ENCODE measurements at regions not wholly inside any gene's neighbourhood (a gene's known extent, or its start where the extent isn't known, plus 50 kb on each side); places are given as distances from the start of the nearest gene placed in this dataset.

DNA sequence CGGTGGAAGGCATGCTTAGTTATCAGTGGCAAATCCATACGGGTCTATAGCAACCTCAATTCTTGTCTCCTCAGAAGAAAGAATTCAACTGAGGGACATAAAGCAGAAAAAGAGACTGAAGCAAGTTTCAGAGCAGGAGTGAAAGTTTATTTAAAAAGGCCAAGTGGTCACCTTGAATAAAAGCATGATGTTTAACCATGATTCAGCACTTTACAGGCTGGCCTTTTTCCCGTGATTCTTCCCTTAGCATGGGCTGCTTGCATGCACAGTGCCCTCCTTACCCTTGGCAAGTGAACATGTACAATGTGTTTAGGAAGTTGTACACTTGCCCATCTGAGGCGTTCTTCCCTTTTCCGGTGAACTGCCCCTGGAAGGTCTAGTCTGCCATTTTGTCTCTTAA, 225.3 kb downstream of the ATP23 start:
- no peak for DNase-seq
- no peaks in the 10 kb centered on the region for H3K9me3 ChIP-seq
- H3K36me3 ChIP-seq, result no peaks in the 10 kb centered on the region
- TF ChIP-seq, protein P1, sequence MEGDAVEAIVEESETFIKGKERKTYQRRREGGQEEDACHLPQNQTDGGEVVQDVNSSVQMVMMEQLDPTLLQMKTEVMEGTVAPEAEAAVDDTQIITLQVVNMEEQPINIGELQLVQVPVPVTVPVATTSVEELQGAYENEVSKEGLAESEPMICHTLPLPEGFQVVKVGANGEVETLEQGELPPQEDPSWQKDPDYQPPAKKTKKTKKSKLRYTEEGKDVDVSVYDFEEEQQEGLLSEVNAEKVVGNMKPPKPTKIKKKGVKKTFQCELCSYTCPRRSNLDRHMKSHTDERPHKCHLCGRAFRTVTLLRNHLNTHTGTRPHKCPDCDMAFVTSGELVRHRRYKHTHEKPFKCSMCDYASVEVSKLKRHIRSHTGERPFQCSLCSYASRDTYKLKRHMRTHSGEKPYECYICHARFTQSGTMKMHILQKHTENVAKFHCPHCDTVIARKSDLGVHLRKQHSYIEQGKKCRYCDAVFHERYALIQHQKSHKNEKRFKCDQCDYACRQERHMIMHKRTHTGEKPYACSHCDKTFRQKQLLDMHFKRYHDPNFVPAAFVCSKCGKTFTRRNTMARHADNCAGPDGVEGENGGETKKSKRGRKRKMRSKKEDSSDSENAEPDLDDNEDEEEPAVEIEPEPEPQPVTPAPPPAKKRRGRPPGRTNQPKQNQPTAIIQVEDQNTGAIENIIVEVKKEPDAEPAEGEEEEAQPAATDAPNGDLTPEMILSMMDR (IDR thresholded peaks at IDR 0.05; ENCODE audit: low read depth, low read length), result no peak
- H3K27me3 ChIP-seq, result peaks cover 22% of the 10 kb centered on the region
- H3K4me3 ChIP-seq (ENCODE audit: low read depth, low read length), result no peak overlapping the region
- peaks cover 5% of the 10 kb centered on the region; the same call in 1 of the 2 replicates for H3K4me1 ChIP-seq

DNA sequence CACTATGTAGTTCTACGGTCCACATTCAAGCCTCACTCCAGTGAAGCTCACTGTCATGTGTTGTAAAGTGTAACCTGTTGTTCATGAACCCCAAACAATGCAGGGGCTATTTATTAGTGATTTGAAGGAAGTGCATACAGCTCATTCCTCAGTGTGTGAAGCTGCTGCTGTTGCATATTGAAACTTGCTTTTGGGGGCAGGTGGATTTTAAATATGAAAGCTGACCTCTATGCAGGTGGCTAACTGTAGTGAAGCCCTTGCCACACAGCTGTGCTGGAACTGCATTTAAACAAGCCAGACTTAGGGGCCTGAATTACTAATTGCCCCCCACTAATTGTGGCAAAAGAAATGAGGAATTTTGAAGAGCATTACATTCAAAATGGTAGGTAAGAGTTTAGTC, 226.3 kb downstream of the ATP23 start:
- peaks cover 5% of the 10 kb centered on the region; the same call in 1 of the 2 replicates for H3K4me1 ChIP-seq
- no peak for DNase-seq
- TF ChIP-seq, protein P1 (IDR thresholded peaks at IDR 0.05; ENCODE audit: low read depth, low read length), result no peak

DNA sequence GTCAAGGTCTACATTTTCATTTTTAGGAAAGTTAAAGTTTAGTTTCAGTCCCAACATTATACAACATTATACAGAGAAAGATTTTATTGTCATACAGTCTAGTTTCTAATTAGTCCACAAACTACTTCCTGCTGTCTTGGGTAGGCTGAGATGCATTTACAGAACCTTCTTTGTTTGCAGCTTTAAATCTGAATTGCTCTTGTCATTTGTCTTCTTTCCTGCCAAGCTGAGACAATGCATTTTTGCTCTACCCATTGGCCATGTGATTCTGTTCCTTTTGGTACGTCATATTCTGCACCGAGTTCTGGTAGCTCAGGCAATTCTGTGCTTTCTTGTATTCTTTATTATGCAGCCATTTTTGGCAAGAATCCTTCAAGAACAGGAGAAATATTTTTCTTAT, 228.5 kb downstream of the ATP23 start:
- no peak for DNase-seq
- Histone ChIP-seq H3K36me3 (no peaks in the 10 kb centered on the region), H3K9me3 (no peaks in the 10 kb centered on the region), H3K27me3 (no peaks in the 10 kb centered on the region), H3K4me3 (ENCODE audit: low read depth, low read length) (no peak overlapping the region), H3K4me1 (peaks cover 5% of the 10 kb centered on the region; the same call in 1 of the 2 replicates)
- TF ChIP-seq, protein P1 (IDR thresholded peaks at IDR 0.05; ENCODE audit: low read depth, low read length), result no peak

More for the DNA sequence above, 226.3 kb downstream of the ATP23 start:
- H3K4me3 ChIP-seq (ENCODE audit: low read depth, low read length), result no peak overlapping the region
- H3K36me3 ChIP-seq, result no peaks in the 10 kb centered on the region
- H3K27me3 ChIP-seq, result peaks cover 14% of the 10 kb centered on the region
- no peaks in the 10 kb centered on the region for H3K9me3 ChIP-seq

DNA sequence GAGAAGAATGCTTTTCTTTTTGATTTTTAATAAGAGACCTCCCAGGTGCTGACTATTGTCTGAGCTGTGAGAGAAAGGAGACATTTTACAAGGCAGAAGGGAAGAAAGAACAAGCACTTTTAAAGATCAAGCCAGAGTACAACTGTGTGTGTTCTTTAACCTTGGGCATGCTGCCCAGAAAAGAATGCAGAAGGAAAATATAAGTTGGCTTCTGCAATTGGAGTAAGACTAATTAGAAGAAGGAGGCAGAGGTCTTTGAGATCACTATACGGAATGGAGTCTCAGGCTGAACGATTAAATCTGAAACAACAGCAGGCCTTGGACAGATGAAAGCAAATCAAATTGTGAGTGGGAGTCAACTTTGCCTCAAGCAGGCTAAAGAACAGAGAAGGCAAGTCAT, 230.5 kb downstream of the ATP23 start:
- Histone ChIP-seq H3K9me3 (no peaks in the 10 kb centered on the region), H3K36me3 (no peaks in the 10 kb centered on the region), H3K4me1 (peaks cover 5% of the 10 kb centered on the region; the same call in 1 of the 2 replicates), H3K27me3 (peaks cover 5% of the 10 kb centered on the region; the same call in 1 of the 2 replicates), H3K4me3 (ENCODE audit: low read depth, low read length) (no peak overlapping the region)
- no peak for DNase-seq
- TF ChIP-seq, protein P1 (IDR thresholded peaks at IDR 0.05; ENCODE audit: low read depth, low read length), result no peak

DNA sequence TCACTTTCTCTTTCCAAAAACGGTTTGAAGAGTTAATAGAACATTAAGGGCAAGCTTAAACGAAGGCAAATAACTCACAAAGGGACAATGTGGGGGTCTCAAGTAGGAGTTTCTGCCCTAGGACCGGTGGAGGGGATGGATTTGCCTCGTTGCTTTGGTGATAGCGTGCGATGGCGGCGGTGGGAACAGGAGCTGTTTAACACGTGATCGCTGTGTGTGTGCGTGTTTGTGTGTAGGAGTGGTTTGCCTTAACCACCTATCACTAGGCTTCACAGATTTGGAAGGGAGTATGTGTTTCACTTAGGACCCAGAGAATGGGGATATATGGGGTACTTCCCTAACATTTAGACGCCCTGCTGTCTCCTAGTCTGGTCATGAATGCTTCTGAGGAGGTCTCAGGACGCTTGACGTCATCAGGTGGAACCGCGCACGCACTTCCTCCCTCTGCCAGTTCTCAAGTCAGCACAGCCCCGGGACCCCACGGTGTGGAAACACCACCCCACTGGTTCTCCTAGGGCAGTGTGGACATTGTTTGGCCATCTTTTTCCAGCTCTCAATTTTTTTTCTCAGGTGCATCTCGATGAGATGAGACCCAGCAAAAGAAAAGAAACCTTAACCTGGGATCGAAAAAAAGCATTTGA, 231.2 kb downstream of the ATP23 start:
- no peak for DNase-seq
- TF ChIP-seq, protein P1 (IDR thresholded peaks at IDR 0.05; ENCODE audit: low read depth, low read length), result no peak

DNA sequence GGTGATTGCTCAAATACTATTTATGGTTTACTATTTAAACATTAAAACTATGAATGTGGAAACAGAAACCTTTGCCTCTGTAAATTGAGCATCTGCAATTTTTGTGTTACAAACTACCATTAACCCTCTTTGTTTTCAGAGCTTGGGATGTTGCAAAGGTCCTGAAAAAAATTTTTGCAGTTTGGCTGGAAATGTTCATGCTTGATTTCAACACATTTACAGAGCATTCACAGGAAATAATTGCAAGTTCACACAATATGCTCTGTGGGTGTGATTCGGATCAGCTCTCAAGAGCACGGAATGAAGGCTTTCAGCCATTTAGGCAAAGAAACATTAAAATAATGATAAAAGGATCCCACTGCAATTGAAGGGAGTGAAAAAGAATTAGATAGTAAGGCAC, 232.9 kb downstream of the ATP23 start:
- DNase-seq, result no peak
- Histone ChIP-seq H3K27me3 (peaks cover 5% of the 10 kb centered on the region; the same call in 1 of the 2 replicates), H3K4me3 (ENCODE audit: low read depth, low read length) (no peak overlapping the region), H3K9me3 (no peaks in the 10 kb centered on the region), H3K4me1 (peaks cover 5% of the 10 kb centered on the region; the same call in 1 of the 2 replicates), H3K36me3 (no peaks in the 10 kb centered on the region)
- TF ChIP-seq, protein P1 (IDR thresholded peaks at IDR 0.05; ENCODE audit: low read depth, low read length), result no peak

More for the DNA sequence above, 231.2 kb downstream of the ATP23 start:
- peaks cover 5% of the 10 kb centered on the region; the same call in 1 of the 2 replicates for H3K4me1 ChIP-seq
- H3K9me3 ChIP-seq, result no peaks in the 10 kb centered on the region
- no peaks in the 10 kb centered on the region for H3K36me3 ChIP-seq
- H3K4me3 ChIP-seq (ENCODE audit: low read depth, low read length), result no peak overlapping the region
- H3K27me3 ChIP-seq, result peaks cover 5% of the 10 kb centered on the region; the same call in 1 of the 2 replicates

Measured in BE2C (cell line).